GM23338 (cell line): ENCODE measurements at regions not wholly inside any gene's neighbourhood (a gene's known extent, or its start where the extent isn't known, plus 50 kb on each side); places are given as distances from the start of the nearest gene placed in this dataset.

ENCODE experiments used
- ATAC-seq: fragments of 200-7000 bp; cut with Tn5 transposase; 3 replicates; pipeline ENCODE4 v1.9.1; 2020
- DNase-seq: peaks from one replicate; pipeline ENCODE4 v3.0.0-alpha.2; 2015; ENCODE audit warnings: low spot score
- H2AFZ ChIP-seq: fragments of 200-600 bp; sonication (generic); 2 replicates; pipeline ENCODE4 v1.8.0; 2016; ENCODE audit warnings: antibody characterized with exemption, mild to moderate bottlenecking, moderate library complexity
- H3F3A ChIP-seq: fragments of 200-600 bp; sonication (generic); replicated peaks from 2 replicates; pipeline ENCODE4 v1.8.0; 2017; ENCODE audit warnings: antibody characterized with exemption, mixed run types, low read depth
- H3K27ac ChIP-seq: fragments of 200-600 bp; sonication (generic); 2 replicates; pipeline ENCODE4 v1.6.1; 2016; ENCODE audit warnings: low read depth
- H3K27me3 ChIP-seq: fragments of 200-600 bp; sonication (generic); 2 replicates; pipeline ENCODE4 v1.8.0; 2016; ENCODE audit warnings: mild to moderate bottlenecking, mixed run types, moderate library complexity; ENCODE audit not compliant: insufficient read depth
- H3K36me3 ChIP-seq: fragments of 200-600 bp; sonication (generic); 2 replicates; pipeline ENCODE4 v1.8.0; 2016; ENCODE audit warnings: mild to moderate bottlenecking; ENCODE audit not compliant: insufficient read depth
- H3K4me1 ChIP-seq: fragments of 200-600 bp; sonication (generic); 2 replicates; pipeline ENCODE4 v1.8.0; 2016; ENCODE audit warnings: mild to moderate bottlenecking, moderate library complexity; ENCODE audit not compliant: insufficient read depth
- H3K4me2 ChIP-seq: fragments of 200-600 bp; sonication (generic); 2 replicates; pipeline ENCODE4 v1.7.1; 2017; ENCODE audit warnings: mixed run types
- H3K4me3 ChIP-seq: fragments of 200-600 bp; sonication (generic); 2 replicates; pipeline ENCODE4 v1.6.1; 2016; ENCODE audit warnings: mixed run types
- H3K79me2 ChIP-seq: fragments of 200-600 bp; sonication (generic); replicated peaks from 2 replicates; pipeline ENCODE4 v1.8.0; 2017; ENCODE audit warnings: mild to moderate bottlenecking; ENCODE audit not compliant: insufficient read depth
- H3K9me2 ChIP-seq: fragments of 200-600 bp; sonication (generic); 2 replicates; pipeline ENCODE4 v1.8.0; 2017; ENCODE audit not compliant: insufficient read depth
- H4K20me1 ChIP-seq: fragments of 200-600 bp; sonication (generic); replicated peaks from 2 replicates; pipeline ENCODE4 v1.8.0; 2017; ENCODE audit warnings: mild to moderate bottlenecking; ENCODE audit not compliant: insufficient read depth
- H3K27ac Mint-ChIP-seq: 2 replicates; pipeline ENCODE4 v1.8.0; 2020; ENCODE audit warnings: inconsistent platforms, mild to moderate bottlenecking, moderate library complexity, mixed read lengths
- H3K27me3 Mint-ChIP-seq: 3 replicates; pipeline ENCODE4 v1.8.0; 2022; ENCODE audit warnings: low read depth, mild to moderate bottlenecking, moderate library complexity, mixed read lengths, inconsistent platforms; ENCODE audit not compliant: insufficient read depth, poor library complexity
- H3K36me3 Mint-ChIP-seq: 3 replicates; pipeline ENCODE4 v1.8.0; 2021; ENCODE audit warnings: low read depth, mild to moderate bottlenecking, inconsistent platforms, moderate library complexity, mixed read lengths
- H3K4me1 Mint-ChIP-seq: 3 replicates; pipeline ENCODE4 v1.8.0; 2020; ENCODE audit warnings: mild to moderate bottlenecking, inconsistent platforms, mixed read lengths
- H3K4me3 Mint-ChIP-seq: 3 replicates; pipeline ENCODE4 v1.8.0; 2021; ENCODE audit warnings: moderate library complexity, mild to moderate bottlenecking, inconsistent platforms, mixed read lengths
- H3K9me3 Mint-ChIP-seq: 3 replicates; pipeline ENCODE4 v1.8.0; 2020; ENCODE audit warnings: moderate library complexity, mild to moderate bottlenecking, inconsistent platforms, mixed read lengths
- CREB1 ChIP-seq: fragments of 250-450 bp; sonication (Bioruptor Pico); IDR thresholded peaks from 2 replicates; pipeline ENCODE4 v1.5.0; 2020; ENCODE audit warnings: low read depth, mild to moderate bottlenecking, moderate library complexity
- ETS1 ChIP-seq: IDR thresholded peaks from 2 replicates; pipeline ENCODE4 v1.6.1; 2016; ENCODE audit warnings: antibody characterized with exemption
- EZH2phosphoT487 ChIP-seq: fragments of 200-600 bp; sonication (generic); IDR thresholded peaks from one replicate; pipeline ENCODE4 v1.8.1; 2018; ENCODE audit warnings: antibody characterized with exemption; ENCODE audit not compliant: unreplicated experiment
- NANOG ChIP-seq: IDR thresholded peaks from 2 replicates; pipeline ENCODE4 v1.6.1; 2016; ENCODE audit warnings: antibody characterized with exemption, borderline replicate concordance
- POLR2AphosphoS5 ChIP-seq: IDR thresholded peaks from 2 replicates; pipeline ENCODE4 v1.6.1; 2016; ENCODE audit warnings: antibody characterized with exemption, low read depth
- REST ChIP-seq: IDR thresholded peaks from one replicate; pipeline ENCODE4 v1.6.1; 2018; ENCODE audit warnings: antibody characterized with exemption; ENCODE audit not compliant: unreplicated experiment
- STAT1 ChIP-seq: IDR thresholded peaks from one replicate; pipeline ENCODE4 v1.6.1; 2016; ENCODE audit warnings: antibody characterized with exemption; ENCODE audit not compliant: unreplicated experiment
- ZNF114 ChIP-seq: fragments of 250-450 bp; sonication (Bioruptor Pico); IDR thresholded peaks from 2 replicates; pipeline ENCODE4 v1.5.0; 2020; ENCODE audit warnings: mild to moderate bottlenecking, moderate library complexity
- ZNF331 ChIP-seq: fragments of 250-450 bp; sonication (Bioruptor Pico); IDR thresholded peaks from 2 replicates; pipeline ENCODE4 v1.5.0; 2020; ENCODE audit warnings: low read depth, mild to moderate bottlenecking, moderate library complexity

- TF ChIP-seq NANOG (no peak), STAT1 (no peak)
Measured at GRCh38 chr4:153110739-153111138, 93.5 kb upstream of the TRIM2 start (continued).

GRCh38 chr4:153111426-153112040, 92.7 kb upstream of the TRIM2 start:
- Mint-ChIP-seq H3K27me3 (peaks cover 9% of the 10 kb centered on the region), H3K27ac (no peak overlapping the region), H3K4me1 (peaks cover 3% of the 10 kb centered on the region; the same call in 2 of the 3 replicates), H3K36me3 (no peaks in the 10 kb centered on the region), H3K9me3 (peaks cover under 1% of the 10 kb centered on the region; the same call in 1 of the 3 replicates), H3K4me3 (no peak overlapping the region)
- TF ChIP-seq ZNF331 (CRISPR knock-in tag) (no peak), NANOG (no peak), ZNF114 (CRISPR knock-in tag) (no peak), ETS1 (no peak), REST (no peak), EZH2phosphoT487 (no peak), STAT1 (no peak)
- H3K27me3 ChIP-seq: no peaks in the 10 kb centered on the region
- no peaks in the 10 kb centered on the region for H3F3A ChIP-seq
- H2AFZ ChIP-seq: no peak overlapping the region
- H3K79me2 ChIP-seq: no peaks in the 10 kb centered on the region
- DNase-seq (no peak), ATAC-seq (no peak)
- H3K4me3 ChIP-seq: no peak overlapping the region
- H3K4me1 ChIP-seq: no peaks in the 10 kb centered on the region
- H3K4me2 ChIP-seq: no peak overlapping the region
- peaks cover 2% of the 10 kb centered on the region; the same call in 1 of the 2 replicates for H3K9me2 ChIP-seq
- no peaks in the 10 kb centered on the region for H3K36me3 ChIP-seq
- no peaks in the 10 kb centered on the region for H4K20me1 ChIP-seq
- no peak overlapping the region for H3K27ac ChIP-seq

- Mint-ChIP-seq H3K27me3 (peaks cover 9% of the 10 kb centered on the region), H3K4me1 (peaks cover 3% of the 10 kb centered on the region; the same call in 2 of the 3 replicates), H3K9me3 (no peaks in the 10 kb centered on the region), H3K36me3 (no peaks in the 10 kb centered on the region), H3K27ac (no peak overlapping the region), H3K4me3 (no peak overlapping the region)
- H3K4me2 ChIP-seq: no peak overlapping the region
- no peaks in the 10 kb centered on the region for H3K9me2 ChIP-seq
- ATAC-seq (no peak), DNase-seq (no peak)
- no peak overlapping the region; the same call in 1 of the 2 replicates for H2AFZ ChIP-seq
- H3K4me1 ChIP-seq: no peaks in the 10 kb centered on the region
- H3K27ac ChIP-seq: no peak overlapping the region
- no peaks in the 10 kb centered on the region for H3K27me3 ChIP-seq
- no peaks in the 10 kb centered on the region for H3K36me3 ChIP-seq
- no peaks in the 10 kb centered on the region for H3K79me2 ChIP-seq
- no peaks in the 10 kb centered on the region for H4K20me1 ChIP-seq
- H3F3A ChIP-seq: no peaks in the 10 kb centered on the region
- no peak overlapping the region for H3K4me3 ChIP-seq
- TF ChIP-seq STAT1 (no peak), NANOG (no peak), REST (no peak), EZH2phosphoT487 (no peak), CREB1 (no peak), POLR2AphosphoS5 (no peak)
Measured at GRCh38 chr4:153112041-153112441, 92.2 kb upstream of the TRIM2 start.
